Hematopoietic multipotent progenitor cell treated with erythropoietin and hydrocortisone succinate and interleukin-3 and kit ligand, for 15 days (in vitro differentiated cells): ENCODE measurements at regions not wholly inside any gene's neighbourhood (a gene's known extent, or its start where the extent isn't known, plus 50 kb on each side); places are given as distances from the start of the nearest gene placed in this dataset.

Experiments
- DNase-seq: peaks from one replicate; pipeline ENCODE4 v3.0.0-alpha.2; 2015; ENCODE audit warnings: low spot score

GRCh38 chr11:134531327-134532130 lies 119.5 kb upstream of the B3GAT1 start:
- no peak for DNase-seq

GRCh38 chr11:134530636-134531326 lies 118.7 kb upstream of the B3GAT1 start:
- DNase-seq = no peak

DNA sequence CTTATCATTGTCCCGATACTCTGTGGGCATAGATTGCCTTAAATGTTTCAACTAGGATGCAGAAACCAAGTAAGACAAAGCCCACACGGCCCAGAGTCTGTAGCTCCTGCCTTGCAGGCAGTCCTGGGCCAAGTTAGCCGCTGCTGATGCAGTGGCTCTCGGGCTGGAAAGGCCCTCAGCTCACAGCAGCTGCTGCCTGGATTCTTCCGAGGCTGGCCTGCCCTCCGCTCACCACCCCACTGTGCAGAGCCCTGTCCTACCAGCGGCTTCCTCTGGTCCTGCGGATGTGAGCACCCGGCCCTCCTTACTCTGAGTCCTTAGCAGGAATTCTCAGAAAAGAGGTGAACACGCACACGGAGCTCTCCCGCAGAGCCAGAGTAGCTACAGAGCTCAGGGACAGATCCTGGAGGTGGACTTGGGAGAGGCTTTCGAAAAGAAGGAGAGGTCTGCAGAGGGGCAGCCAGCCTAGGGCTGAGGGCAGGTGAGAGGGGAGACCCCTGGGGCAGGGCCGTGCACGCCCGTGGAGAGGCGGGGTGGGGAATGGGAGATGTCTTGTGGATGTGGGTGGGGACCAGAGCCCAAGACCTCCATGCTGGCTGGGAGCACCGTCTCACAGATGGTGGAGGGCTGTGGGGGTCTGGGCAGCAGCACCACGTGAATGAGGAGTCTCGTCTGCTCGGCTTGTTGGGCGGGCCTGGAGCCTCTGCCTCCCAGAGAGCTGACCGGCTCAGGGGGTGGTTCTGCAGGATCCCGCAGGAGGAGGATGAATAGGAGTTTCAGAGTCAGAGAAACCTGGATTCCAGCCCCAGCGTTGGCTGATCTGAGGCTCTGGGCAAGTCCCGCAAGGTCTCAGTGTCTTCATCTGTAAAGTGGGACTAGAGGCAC lies 117.4 kb upstream of the B3GAT1 start:
- DNase-seq = no peak

DNA sequence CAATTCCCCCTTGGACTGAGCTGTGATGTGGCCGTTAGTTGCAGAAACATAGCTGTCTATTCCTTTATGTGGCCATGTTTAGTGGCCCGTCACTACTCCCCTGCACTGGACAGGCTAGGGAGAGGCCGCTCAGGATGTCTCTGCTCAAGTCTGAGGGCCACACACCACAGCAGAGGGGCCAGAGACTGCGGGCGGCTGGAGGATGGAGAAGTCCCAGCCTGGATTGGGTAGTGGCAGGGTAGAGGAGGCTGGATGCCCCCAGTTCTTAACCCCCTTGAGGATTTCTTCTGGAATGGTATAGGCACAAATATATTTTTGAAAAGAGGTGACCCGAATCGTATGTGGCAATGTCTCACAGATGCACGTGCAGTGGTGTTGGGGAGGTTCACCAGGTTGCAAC lies 116.4 kb upstream of the B3GAT1 start:
- no peak for DNase-seq

- no peak for DNase-seq
Observed at GRCh38 chr11:134527382-134528243, 115.6 kb upstream of the B3GAT1 start.

DNA sequence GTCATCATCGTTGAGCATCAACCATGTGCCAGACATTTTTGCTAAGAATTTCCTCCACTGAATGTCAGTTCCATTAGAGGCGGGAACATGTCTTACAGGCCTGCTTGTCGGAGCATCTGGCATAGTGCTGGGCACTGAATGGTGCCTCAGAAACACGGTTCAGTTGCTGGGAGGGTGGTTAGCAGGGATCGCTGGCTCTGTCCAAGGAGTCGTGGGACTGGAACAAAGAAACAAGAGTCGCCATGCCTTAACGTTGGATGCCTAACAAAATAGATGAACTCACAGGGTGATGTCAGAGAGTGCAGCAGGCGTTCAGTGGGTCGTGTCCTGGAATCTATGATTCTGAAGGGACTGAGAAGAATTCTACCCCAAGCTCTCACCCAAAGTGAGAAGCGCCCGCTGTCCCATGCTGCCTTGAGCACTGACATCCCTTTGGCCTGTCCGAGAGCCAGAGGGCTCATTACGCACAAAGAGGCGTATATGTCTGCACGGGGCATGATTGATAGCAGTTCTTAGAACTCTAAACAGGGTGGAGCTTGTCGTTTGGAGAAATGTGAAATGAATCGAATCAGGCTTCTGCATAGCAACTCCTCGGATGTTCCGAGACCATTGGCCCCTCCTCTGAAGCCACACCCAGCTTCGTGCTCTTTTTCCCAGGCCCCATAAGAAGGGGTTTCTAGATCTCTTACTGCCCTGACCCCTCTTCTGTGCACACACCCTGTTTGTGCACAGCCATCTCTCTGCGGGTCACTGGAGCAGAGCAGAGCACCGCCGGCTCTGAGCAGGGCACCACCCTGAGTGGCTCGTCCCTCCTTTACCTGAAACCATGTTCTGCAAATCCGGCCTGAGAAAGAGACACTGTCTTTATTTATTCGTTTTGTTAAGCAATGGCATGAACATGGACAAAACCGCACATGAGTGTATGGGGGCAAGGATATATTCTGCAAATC lies 113.1 kb upstream of the B3GAT1 start:
- no peak for DNase-seq

DNA sequence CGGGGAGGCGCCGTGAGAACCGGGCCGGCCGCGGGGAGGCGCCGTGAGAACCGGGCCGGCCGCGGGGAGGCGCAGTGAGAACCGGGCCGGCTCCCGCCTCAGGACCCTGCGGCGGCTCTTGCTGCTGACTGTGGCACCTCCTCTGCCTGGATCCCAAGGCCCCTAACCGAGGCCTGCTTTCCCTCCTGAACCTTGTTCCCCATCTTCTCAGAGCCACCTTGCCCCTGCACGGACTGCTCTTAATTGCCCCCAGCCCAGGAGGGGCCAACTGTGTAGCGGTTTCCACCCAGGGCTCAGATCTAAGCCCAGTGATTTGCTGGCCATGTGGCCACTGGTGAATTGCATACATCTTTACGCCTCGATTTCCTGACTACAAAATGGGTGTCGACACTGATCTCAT lies 112.2 kb upstream of the B3GAT1 start:
- no peak for DNase-seq

DNA sequence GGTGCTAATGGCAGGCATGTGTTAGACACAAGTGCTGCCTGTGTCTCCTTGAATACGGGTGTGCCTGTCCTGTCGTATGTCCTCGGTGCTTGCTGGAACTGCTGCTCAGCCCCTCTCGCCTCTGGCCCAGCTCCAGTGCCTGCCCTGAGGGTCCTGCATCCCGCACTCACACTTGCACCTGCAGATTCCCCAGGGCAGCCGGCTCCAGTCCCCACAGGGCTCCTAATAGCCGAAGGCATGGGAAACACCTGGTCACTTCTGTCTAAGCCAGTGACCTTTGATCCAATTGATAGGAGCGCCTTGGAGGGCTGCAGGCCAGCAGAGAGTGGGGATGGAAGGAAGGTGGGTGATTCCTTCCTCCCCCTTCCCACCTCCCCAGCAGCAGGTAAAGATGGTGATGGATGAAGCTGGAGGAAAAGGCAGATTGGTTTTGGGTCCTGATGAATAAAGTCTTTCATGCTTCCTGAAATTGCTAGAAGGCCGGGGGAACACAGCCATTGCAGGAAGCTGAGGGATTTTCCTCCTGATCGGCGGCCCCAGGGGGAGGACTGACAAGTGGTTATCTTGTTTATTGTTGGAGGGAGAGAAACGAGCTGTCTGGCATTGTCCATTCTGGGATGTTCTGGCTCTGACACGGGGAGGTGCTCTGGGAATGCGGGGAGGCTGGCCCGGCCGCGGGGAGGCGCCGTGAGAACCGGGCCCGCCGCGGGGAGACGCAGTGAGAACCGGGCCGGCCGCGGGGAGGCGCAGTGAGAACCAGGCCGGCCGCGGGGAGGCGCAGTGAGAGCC lies 110.9 kb upstream of the B3GAT1 start:
- no peak for DNase-seq

- no peak for DNase-seq
Observed at GRCh38 chr11:134521452-134522289, 109.6 kb upstream of the B3GAT1 start.

DNA sequence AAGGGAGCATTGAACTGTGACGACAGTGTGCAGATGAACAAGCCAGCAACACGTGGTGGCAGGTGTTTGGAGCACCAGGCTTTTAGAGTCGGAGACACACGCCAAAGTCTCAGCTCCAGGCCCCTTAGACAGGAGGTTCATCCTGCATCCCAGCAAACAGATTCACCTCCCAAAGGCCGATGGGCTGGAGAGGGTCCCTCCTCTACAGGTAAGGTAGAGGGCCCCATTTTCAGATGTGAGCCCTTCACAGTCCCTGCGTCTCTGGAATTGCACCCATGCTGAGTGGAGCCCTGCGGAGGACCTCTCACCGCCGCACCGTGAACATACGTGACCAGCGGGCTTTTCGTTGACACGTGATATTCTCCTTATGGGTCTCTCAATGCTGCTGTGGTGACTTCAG lies 109.0 kb upstream of the B3GAT1 start:
- DNase-seq = no peak

- DNase-seq = no peak
Observed at GRCh38 chr11:134519788-134520187, 107.7 kb upstream of the B3GAT1 start.

- DNase-seq = no peak
Observed at GRCh38 chr11:134519390-134519750, 107.3 kb upstream of the B3GAT1 start.

GRCh38 chr11:134518616-134519389 lies 106.8 kb upstream of the B3GAT1 start:
- no peak for DNase-seq

GRCh38 chr11:134517621-134518293 lies 105.7 kb upstream of the B3GAT1 start:
- no peak for DNase-seq

DNA sequence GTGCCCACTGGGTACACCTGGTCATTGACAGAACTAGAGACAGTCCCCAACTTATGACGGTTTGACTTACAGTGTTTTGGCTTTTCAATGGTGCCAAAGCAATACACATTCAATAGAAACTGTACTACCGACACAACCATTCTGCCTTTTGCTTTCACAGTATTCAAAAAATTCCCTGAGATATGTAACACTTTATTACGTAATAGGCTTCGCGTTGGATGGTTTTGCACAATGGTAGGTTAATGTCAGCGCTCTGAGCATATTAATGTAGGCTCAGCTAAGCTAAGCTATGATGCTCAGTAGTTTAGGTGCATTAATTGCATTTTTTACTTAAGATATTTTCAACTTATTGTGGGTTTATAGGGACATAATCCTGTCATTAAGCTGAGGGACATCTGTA lies 105.1 kb upstream of the B3GAT1 start:
- DNase-seq = no peak

DNA sequence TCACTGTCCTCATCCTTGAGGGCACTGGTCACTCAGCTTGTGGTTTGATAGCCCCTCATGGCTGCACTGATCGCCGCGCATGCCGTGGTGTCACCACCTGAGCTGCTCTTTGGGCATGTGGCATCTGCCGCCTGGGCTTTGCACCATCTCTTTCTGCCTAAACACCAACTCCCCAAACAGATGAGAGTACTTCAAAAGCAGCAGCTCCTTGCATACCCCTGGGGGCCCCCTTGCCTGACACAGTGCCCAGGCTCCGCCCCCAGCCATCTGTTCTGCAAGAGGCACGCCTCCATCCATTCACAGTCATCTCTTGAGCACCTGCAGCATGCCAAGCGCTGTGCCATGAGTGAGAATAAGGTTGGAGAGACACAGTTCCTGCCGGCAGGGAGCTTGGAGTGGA lies 104.5 kb upstream of the B3GAT1 start:
- DNase-seq = no peak
